Cerebellar nuclear complex (tissue), 1 donor: ENCODE measurements at regions not wholly inside any gene's neighbourhood (a gene's known extent, or its start where the extent isn't known, plus 50 kb on each side); places are given as distances from the start of the nearest gene placed in this dataset.
"Not testable (repeated sequence)": the region's sequence is repeated elsewhere in the genome, so short reads cannot be mapped to it uniquely, and the experiment has no call there.

Experiments used
- DNase-seq, 2 experiments: peaks; one replicate each; lab custom pipeline; 2025; lab: John Stamatoyannopoulos, UW

DNA sequence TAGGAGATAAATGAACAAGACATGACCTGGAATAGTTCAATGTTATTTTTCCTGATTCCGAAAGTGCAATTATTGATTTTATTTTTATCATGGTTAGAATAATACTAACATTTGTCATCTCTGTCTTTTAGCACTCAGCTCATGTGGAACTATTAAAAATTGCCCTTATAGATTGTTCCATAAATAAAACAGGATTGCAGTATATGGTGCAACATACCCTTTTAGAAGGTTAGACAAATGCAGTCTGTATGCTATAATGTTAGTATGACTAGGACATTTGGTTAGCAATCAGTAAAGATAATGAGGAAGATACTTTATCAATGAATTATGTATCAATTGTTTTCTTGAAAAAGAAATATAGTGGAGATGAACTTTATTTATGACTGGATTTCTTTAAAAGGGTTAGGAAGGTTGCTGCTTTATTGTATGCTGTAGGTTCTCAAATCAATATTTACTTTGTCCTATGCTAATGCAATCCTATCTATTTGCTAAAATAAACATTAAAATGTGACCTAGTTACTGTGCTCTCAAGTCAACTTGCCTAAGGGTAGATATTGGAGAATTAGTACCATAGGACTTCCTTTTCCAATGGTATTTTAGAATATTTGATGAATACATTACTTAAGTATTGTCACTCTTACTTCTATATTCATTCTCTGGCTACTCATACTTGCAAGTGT, 348.9 kb upstream of the ISL1 start:
- DNase-seq, result no peak

DNA sequence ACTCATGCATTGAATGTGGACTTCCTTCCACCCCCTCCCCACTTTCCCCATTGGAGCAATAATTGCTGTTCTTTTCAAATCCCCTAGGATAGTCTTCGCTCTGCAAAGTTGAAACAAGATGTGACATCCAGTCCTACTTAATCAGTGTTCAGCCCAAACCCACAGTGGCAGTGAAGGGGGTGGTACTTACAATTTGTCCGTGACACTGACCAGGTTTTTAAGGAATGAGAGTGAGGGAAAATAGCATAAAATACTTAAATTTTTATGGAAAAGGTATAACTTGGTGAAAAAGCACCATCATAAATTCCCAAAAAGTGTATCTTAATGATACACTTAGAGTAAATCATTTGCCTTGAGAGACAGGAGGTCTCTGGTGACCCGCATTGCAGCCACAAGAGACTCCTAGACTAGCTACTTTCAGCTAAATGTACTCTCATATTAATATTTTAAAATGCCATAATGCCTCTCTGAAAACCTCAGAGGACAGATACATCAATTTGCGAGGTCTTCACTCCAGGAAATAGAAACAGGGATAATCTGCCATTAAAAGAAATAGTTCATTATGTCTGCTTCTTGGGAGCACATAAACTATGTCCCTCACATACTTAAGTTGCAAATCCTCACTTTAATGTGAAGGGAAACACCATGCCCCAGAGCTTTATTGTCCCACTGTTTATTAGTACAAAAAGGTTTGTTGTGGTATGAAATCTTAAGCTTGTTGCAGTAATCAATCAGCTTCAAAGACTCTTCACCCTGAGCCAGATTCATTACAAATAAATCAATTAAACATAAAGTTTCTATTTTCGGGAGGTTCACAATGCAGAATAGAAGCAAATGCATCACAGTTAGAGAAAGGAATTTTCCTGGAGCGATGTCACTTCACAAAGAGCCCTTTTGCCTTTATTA, 343.6 kb upstream of the ISL1 start:
- no peak for DNase-seq

- no peak for DNase-seq
Measured at GRCh38 chr5:51043745-51044144, 339.5 kb upstream of the ISL1 start.

DNA sequence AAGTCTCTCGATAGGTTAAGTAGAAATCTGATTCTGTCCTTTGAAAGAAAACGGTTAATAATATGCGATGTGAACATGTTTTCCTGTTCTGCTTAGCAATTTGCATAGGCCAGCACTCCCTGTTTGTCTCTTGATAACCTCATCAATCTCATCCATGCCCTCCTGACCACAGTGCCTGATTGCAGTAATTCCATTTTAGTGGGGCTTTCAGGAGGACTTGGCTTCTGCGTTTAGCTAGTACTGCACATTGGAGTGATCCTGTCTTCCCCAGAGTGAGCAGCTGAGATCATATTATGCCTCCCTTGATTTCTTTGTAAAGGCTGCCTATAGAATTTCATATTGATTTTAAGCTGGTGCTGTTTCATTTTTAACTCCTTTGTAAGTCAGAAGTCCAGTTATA, 335.9 kb upstream of the ISL1 start:
- DNase-seq, result no peak

- DNase-seq, result no peak
Measured at GRCh38 chr5:51053361-51053760, 329.9 kb upstream of the ISL1 start.

DNA sequence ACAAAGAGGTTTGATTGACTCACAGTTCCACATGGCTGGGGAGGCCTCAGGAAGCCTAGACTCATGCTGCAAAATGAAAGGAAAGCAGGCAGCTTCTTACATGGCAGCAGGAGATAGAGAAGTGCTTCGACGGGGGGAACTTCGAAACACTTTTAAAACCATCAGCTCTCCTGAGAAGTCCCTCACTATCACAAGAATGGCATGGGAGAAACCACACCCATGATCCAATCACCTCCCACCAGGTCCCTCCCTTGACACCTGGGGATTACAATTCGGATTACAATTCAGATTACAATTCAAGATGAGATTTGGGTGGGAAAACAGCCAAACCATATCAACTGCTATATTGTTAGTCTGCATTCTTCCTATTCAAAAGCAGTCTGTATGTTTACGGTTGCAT, 322.3 kb upstream of the ISL1 start:
- DNase-seq, result no peak

DNA sequence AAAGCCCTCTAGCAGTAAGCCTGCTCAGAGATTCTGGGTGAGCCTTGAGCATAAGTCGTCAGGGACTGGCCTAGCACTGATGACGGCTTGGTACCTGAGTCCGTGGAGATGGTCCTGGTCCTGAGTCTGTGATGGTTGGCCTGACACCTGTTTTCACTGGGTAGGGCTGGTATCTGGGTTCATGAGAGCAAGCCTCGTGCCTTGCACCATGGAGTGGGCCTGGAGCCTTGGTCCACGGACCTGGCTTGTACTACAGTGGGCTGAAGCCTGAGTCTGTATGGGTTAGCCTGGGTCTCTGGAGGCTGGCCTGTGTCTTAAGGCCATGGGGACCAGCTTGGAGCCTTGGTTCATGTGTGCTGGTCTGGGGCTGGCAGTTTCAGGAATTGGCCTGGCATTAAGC, 310.3 kb upstream of the ISL1 start:
- DNase-seq, result no peak

DNA sequence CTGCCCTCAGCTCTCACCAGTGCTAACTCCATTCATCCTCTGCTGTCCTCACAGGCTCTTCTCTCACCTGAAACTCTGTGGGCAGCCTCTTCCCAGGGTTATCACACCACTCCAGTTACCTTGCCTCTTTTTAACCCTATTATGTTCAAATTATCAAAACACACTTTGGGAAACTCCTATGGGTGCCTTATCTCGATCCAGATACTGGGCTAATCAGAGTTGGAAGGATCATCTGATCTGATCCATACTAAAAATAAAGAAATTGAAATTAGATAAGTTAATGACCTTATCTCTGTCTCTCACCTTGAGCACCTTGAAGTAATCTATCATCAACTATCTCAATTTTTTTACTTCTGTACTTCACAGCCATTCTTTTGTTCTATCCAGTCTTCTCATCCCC, 300.5 kb upstream of the ISL1 start:
- DNase-seq, result no peak

- DNase-seq, result no peak
Measured at GRCh38 chr5:51091816-51092215, 291.4 kb upstream of the ISL1 start.

GRCh38 chr5:51095486-51095885, 287.8 kb upstream of the ISL1 start:
- DNase-seq, result no peak

DNA sequence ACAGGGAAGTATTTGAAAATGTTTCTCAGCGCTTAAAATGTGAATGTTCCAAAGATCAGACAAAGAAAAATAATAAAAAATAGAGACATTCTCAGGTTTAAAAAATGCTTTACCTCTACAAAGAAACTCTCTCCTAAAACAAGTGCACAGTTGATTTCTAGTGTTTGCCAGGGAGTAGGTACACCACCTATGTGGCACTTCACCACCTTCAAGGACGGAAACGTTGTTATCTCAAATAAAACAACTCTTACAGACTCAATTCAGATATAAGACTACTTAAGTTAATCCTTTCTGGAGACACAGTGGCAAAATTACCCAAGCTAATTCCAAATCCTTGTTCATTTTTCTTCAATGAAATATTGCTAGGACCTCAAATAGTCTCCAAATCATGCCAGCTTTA, 286.4 kb upstream of the ISL1 start:
- no peak for DNase-seq

DNA sequence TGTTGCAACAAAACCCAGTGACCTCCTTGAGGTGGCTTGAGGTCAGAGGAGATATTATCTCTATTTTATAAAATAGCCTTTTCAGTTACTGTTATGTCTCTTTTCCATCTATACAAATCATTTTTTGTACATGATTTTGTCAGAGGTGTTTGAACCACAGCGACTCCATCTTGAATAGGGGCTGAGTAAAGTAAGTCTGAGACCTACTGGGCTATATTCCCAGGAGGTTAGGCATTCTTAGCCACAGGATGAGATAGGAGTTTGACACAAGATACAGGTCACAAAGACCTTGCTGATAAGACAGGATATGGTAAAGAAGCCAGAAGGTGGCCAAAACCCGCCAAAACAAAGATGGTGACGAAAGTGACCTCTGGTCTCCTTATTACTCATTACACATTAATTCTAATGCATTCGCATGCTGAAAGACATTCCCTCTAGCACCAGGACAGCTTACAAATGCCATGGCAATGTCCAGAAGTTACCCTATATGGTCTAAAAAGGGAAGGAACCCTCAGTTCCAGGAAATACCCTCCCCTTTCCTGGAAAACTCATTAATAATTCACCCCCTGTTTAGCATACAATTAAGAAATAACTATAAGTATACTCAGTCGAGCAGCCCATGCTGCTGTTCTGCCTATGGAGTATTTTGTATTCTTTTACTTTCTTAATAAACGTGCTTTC, 283.9 kb upstream of the ISL1 start:
- no peak for DNase-seq

GRCh38 chr5:51104556-51104955, 278.7 kb upstream of the ISL1 start:
- DNase-seq, result no peak

- no peak for DNase-seq
Measured at GRCh38 chr5:51109786-51110410, 273.4 kb upstream of the ISL1 start.

DNA sequence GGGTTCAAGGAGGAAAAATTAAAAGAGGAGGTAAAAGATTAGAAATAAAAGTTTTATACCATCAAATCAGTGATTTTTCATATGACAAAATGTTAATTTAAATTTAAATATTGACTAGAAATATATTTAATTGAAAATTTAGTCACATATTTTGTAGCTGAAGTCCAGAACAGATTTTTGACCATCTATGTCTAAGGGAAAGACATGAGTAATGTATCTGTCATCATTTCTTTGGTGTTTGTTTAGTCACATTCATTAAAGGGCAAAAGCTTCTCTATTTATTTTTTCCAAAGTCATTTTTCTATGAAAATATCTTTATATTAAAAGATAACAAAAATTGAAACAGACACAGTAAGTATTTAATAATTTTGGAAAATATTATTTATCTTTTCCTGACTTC, 252.0 kb upstream of the ISL1 start:
- DNase-seq, result no peak

DNA sequence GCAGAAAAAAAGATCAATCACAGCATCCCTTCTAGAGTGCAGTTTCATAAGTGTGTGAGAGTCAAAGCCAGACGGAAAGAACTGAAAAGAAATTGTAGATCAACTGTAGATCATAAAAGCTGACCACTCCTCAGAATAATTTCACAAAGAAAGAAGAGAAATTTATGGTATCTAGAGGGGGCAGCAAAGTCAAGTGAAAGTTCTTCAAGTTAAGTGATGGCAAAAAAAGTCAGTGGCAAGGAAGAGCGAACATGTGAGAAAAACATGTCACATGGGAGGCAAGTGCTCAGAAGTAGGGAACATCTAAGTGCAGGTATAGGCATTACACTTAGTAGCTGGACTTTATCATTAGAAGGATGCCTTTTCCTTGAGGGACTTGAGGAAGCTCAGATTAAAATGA, 245.1 kb upstream of the ISL1 start:
- no peak for DNase-seq

DNA sequence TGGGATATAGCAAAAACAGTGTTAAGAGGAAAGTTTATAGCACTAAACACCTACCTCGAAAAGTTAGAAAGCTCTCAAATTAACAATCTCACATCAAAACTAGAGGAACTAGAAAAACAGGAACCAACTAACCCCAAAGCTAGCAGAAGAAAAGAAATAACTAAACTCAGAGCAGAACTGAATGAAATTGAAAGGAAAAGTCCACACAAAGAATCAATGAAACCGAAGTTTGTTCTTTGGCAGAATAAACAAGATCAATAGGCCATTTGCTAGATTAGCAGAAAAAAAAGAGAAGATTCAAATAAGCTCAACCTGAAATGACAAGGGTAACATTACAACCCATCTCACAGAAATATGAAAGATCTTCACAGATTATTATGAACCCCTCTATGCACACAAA, 234.8 kb upstream of the ISL1 start:
- no peak for DNase-seq

- no peak for DNase-seq
Measured at GRCh38 chr5:51156222-51156621, 227.0 kb upstream of the ISL1 start.

DNA sequence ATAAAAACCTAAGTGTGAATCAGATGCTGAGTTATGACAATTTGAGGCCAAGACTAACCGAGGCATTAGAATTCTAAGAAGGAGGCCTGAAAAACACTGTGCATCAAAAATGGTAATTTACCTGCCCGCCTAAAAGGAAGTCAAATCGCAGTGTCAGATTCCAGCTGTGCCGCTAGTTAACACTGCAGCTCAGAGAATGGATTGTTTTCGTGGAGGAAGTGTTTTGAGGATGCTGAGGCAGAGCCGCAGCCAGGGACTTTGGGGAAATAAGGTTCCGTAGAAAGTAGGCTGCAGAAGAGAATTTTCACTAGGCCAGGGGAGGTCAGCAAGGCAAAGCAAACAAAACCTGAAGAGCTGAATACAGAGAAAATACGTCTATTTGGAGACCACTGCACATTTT, 226.4 kb upstream of the ISL1 start:
- DNase-seq, result no peak

DNA sequence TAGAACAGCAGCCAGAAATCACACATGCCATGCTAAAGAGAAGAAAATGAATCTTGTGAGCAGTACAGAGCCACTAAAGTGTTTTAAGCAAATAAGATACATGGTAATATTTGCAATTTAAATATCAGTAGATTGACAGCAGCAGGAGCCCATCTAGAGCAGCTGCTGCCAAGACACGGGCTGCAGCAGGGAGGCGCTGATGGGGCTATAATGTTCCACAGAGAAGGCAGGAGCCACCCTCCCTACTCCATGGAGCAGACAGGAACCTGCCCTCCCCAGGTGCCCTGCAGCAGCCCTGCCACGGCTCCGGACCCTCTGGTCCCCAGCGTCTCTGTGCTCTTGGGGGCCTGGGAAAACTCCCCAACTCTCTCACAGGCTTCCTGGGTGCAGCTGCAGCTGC, 224.1 kb upstream of the ISL1 start:
- DNase-seq, result no peak

GRCh38 chr5:51159606-51160005, 223.6 kb upstream of the ISL1 start:
- DNase-seq, result no peak

DNA sequence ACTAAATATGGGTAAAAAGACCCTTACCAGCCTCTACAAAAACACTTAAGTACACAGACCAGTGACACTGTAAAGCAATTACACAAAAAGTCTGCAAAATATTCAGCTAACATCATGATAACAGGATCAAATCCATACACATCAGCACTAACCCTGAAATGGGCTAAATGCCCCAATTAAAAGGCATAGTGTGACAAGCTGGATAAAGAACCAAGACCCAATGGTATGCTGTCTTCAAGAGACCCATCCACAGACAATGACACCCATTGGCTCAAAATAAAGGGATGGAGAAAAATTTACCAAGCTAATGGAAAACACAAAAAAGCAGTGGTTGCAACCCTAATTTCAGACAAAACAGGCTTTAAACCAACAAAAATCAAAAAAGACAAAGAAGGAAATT, 221.0 kb upstream of the ISL1 start:
- DNase-seq, result no peak

- DNase-seq, result not testable (repeated sequence)
Measured at GRCh38 chr5:51165621-51166020, 217.6 kb upstream of the ISL1 start.
